HCT116 (cell line): ENCODE measurements at regions not wholly inside any gene's neighbourhood (a gene's known extent, or its start where the extent isn't known, plus 50 kb on each side); places are given as distances from the start of the nearest gene placed in this dataset.

Experiments
- ATAC-seq: fragments of 200-7000 bp; cut with Tn5 transposase; 2 replicates; pipeline ENCODE4 v1.9.1; 2020; ENCODE audit warnings: mild to moderate bottlenecking, moderate library complexity
- BruUV-seq: library from RNA; stranded (reverse); fragments of 400-500 nt; replicated peaks from 2 replicates; lab custom pipeline; 2021; lab: Mats Ljungman, UMichigan
- CTCF ChIA-PET: fragments of 300-600 bp; sonication (Branson Sonifier 250); formaldehyde crosslinking; loops from one replicate; lab custom pipeline; 2021; ENCODE audit warnings: antibody characterized with exemption; lab: Charles Lee
- POLR2A ChIA-PET: fragments of 300-600, 350-600 bp; sonication (Branson Sonifier 250); formaldehyde crosslinking; loops from one replicate; lab custom pipeline; 2021; ENCODE audit warnings: antibody characterized with exemption; lab: Charles Lee
- RAD21 ChIA-PET, 2 experiments: fragments of 300-600 bp; sonication (Branson Sonifier 250); formaldehyde crosslinking; loops; one replicate each; lab custom pipeline; 2023; ENCODE audit warnings: low total read pairs in 2 of 2; ENCODE audit not compliant: uncharacterized antibody in 2 of 2, unreplicated experiment in 2 of 2, low non-redundant PET in 1 of 2; lab: Charles Lee
- DNase-seq: peaks from one replicate; pipeline ENCODE4 v3.0.0-alpha.2; 2010; ENCODE audit warnings: low read depth, low spot score
- H2AFZ ChIP-seq: fragments of 200-600 bp; shearing (Covaris generic), sonication (generic); 2 replicates; pipeline ENCODE4 v1.6.1; 2017; ENCODE audit warnings: low read depth, mixed run types, mixed read lengths, antibody characterized with exemption, low read length; ENCODE audit not compliant: poor library complexity, severe bottlenecking
- H3K27ac ChIP-seq: 2 replicates; pipeline ENCODE4 v1.5.1; 2012; ENCODE audit warnings: low read depth, low read length
- H3K27me3 ChIP-seq: fragments of 200-600 bp; sonication (generic); 2 replicates; pipeline ENCODE4 v1.6.1; 2016; ENCODE audit warnings: mixed run types, low read length, mixed read lengths; ENCODE audit not compliant: insufficient read depth
- H3K36me3 ChIP-seq, 2 experiments: fragments of 200-500 bp in 1 of 2; fragments of 200-600 bp in 1 of 2; sonication (Bioruptor generic) in 1 of 2; sonication (generic) in 1 of 2; 2 replicates each; pipeline versions ENCODE4 v1.5.1 to v1.6.1; 2014 to 2016; ENCODE audit warnings: low read length in 2 of 2, inconsistent platforms in 1 of 2, mixed read lengths in 1 of 2, mixed run types in 1 of 2; ENCODE audit not compliant: insufficient read depth in 2 of 2, control insufficient read depth in 1 of 2
- H3K4me1 ChIP-seq, 2 experiments: fragments of 200-600 bp in 1 of 2; sonication (generic) in 1 of 2; 2 replicates each; pipeline versions ENCODE4 v1.5.1 to v1.6.1; 2012 to 2017; ENCODE audit warnings: low read length in 2 of 2, inconsistent platforms in 1 of 2, mild to moderate bottlenecking in 1 of 2, mixed read lengths in 1 of 2, mixed run types in 1 of 2, moderate library complexity in 1 of 2; ENCODE audit not compliant: insufficient read depth in 2 of 2, control insufficient read depth in 1 of 2
- H3K4me2 ChIP-seq: fragments of 200-600 bp; sonication (generic); 2 replicates; pipeline ENCODE4 v1.6.1; 2017; ENCODE audit warnings: mixed run types, low read length, mixed read lengths
- H3K4me3 ChIP-seq, 2 experiments: fragments of 200-600 bp in 1 of 2; sonication (generic) in 1 of 2; replicated peaks in 1 of 2; 2 replicates each; pipeline ENCODE4 v1.5.1; 2011 to 2016; ENCODE audit warnings: low read length in 2 of 2, control low read depth in 1 of 2, low read depth in 1 of 2, mild to moderate bottlenecking in 1 of 2, mixed read lengths in 1 of 2, mixed run types in 1 of 2
- H3K79me2 ChIP-seq: fragments of 200-600 bp; sonication (generic); 2 replicates; pipeline ENCODE4 v1.6.1; 2017; ENCODE audit warnings: mild to moderate bottlenecking, mixed run types, low read length, moderate library complexity, mixed read lengths; ENCODE audit not compliant: insufficient read depth
- H3K9ac ChIP-seq: fragments of 200-600 bp; sonication (generic); 2 replicates; pipeline ENCODE4 v1.6.1; 2016; ENCODE audit warnings: low read length, mixed read lengths
- H3K9me2 ChIP-seq: fragments of 200-600 bp; sonication (generic), shearing (Covaris generic); 2 replicates; pipeline ENCODE4 v1.6.1; 2017; ENCODE audit warnings: mixed run types, mild to moderate bottlenecking, moderate library complexity; ENCODE audit not compliant: insufficient read depth
- H3K9me3 ChIP-seq, 2 experiments: fragments of 200-500 bp in 1 of 2; fragments of 200-600 bp in 1 of 2; sonication (Bioruptor generic) in 1 of 2; sonication (generic) in 1 of 2; 2 replicates each; pipeline ENCODE4 v1.6.1; 2014 to 2017; ENCODE audit warnings: low read length in 2 of 2, mixed read lengths in 2 of 2, inconsistent platforms in 1 of 2, low read depth in 1 of 2, mild to moderate bottlenecking in 1 of 2, mixed run types in 1 of 2, moderate library complexity in 1 of 2; ENCODE audit not compliant: control insufficient read depth in 1 of 2, insufficient read depth in 1 of 2
- H4K20me1 ChIP-seq: fragments of 200-600 bp; sonication (generic), shearing (Covaris generic); 2 replicates; pipeline ENCODE4 v1.6.1; 2017; ENCODE audit warnings: mixed run types, mild to moderate bottlenecking, moderate library complexity; ENCODE audit not compliant: insufficient read depth
- CEBPB ChIP-seq: IDR thresholded peaks from 2 replicates; pipeline ENCODE4 v1.6.1; 2012; ENCODE audit warnings: low read depth
- ELF1 ChIP-seq: IDR thresholded peaks from 2 replicates; pipeline ENCODE4 v1.6.1; 2012; ENCODE audit warnings: low read depth, borderline replicate concordance
- EZH2 ChIP-seq: fragments of 200-600 bp; sonication (generic); IDR thresholded peaks from 2 replicates; pipeline ENCODE4 v1.6.1; 2017; ENCODE audit warnings: antibody characterized with exemption, mixed run types
- JUND ChIP-seq: IDR thresholded peaks from 2 replicates; pipeline ENCODE4 v1.6.1; 2012
- MAX ChIP-seq: IDR thresholded peaks from 2 replicates; pipeline ENCODE4 v1.6.1; 2012
- RAD21 ChIP-seq: IDR thresholded peaks from 2 replicates; pipeline ENCODE4 v1.6.1; 2012; ENCODE audit warnings: low read depth, mild to moderate bottlenecking
- REST ChIP-seq: IDR thresholded peaks from 2 replicates; pipeline ENCODE4 v1.6.1; 2012; ENCODE audit warnings: low read depth
- SIN3A ChIP-seq: IDR thresholded peaks from 2 replicates; pipeline ENCODE4 v1.6.1; 2012; ENCODE audit warnings: low read depth
- YY1 ChIP-seq: IDR thresholded peaks from 2 replicates; pipeline ENCODE4 v1.6.1; 2011; ENCODE audit warnings: low read length, low read depth, moderate library complexity, mild to moderate bottlenecking; ENCODE audit not compliant: insufficient replicate concordance; ENCODE audit errors: extremely low read depth
- ZFX ChIP-seq: fragments of 450-650 bp; IDR thresholded peaks from 2 replicates; pipeline ENCODE4 v1.6.1; 2017
- intact Hi-C: fragments of 100-400 bp; cut with micrococcal nuclease; formaldehyde crosslinking; loops from 2 replicates; pipeline ENCODE4 v1.10.0; 2022
- TF ChIP-seq, protein P1 (sequence below): IDR thresholded peaks from 2 replicates; pipeline ENCODE4 v1.6.1; 2011; ENCODE audit warnings: mild to moderate bottlenecking, low read length, moderate library complexity; ENCODE audit not compliant: insufficient replicate concordance; ENCODE audit errors: extremely low read depth

DNA sequence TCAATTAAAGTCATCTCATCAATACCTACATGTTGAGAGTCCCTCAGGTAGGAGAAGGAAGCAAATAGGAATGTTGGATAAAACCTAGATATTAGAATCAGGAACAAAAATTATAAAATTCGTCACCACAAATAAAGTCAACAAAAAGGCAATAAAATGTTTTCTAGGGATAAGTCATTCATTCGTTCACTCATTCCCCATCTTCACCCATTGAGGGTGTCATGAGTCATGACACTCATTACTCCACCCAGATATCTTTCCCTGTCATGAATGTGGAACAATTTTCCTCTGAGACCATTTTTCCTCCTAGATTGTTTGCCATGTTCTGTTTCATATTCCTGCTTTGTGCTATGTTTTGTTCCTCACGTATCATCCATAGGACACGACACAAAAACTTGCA lies 50.9 kb upstream of the OLIG3 start:
- H3K27me3 ChIP-seq = no peaks in the 10 kb centered on the region
- no peaks in the 10 kb centered on the region for H4K20me1 ChIP-seq
- H3K9me3 ChIP-seq = no peaks in the 10 kb centered on the region
- intact Hi-C loops = no loop called here
- no peak overlapping the region for H2AFZ ChIP-seq
- no TSS peak for BruUV-seq
- H3K79me2 ChIP-seq = no peaks in the 10 kb centered on the region
- H3K9ac ChIP-seq = no peak overlapping the region
- CTCF ChIA-PET = no interaction called here
- RAD21 ChIA-PET = no interaction called here
- H3K9me2 ChIP-seq = no peaks in the 10 kb centered on the region
- no peak overlapping the region for H3K4me2 ChIP-seq
- no peaks in the 10 kb centered on the region for H3K36me3 ChIP-seq
- DNase-seq = no peak
- H3K4me1 ChIP-seq = no peaks in the 10 kb centered on the region
- no peak for TF ChIP-seq REST
- no peak for TF ChIP-seq ZFX
- TF ChIP-seq YY1 = no peak
- TF ChIP-seq ELF1 = no peak
- no peak for TF ChIP-seq SIN3A
- TF ChIP-seq CEBPB = no peak
- no peak for TF ChIP-seq JUND
- TF ChIP-seq MAX = no peak
- no peak for ATAC-seq
- H3K4me3 ChIP-seq = no peak overlapping the region
- POLR2A ChIA-PET = no interaction called here
- H3K27ac ChIP-seq = no peak overlapping the region

GRCh38 chr6:137547186-137547585 lies 53.0 kb upstream of the OLIG3 start:
- ATAC-seq (no peak), DNase-seq (no peak)
- Histone ChIP-seq H2AFZ (no peak overlapping the region), H3K9me3 (no peaks in the 10 kb centered on the region), H3K4me3 (no peak overlapping the region), H3K9me2 (no peaks in the 10 kb centered on the region), H3K36me3 (no peaks in the 10 kb centered on the region), H3K27me3 (no peaks in the 10 kb centered on the region), H3K4me2 (no peak overlapping the region), H3K9ac (no peak overlapping the region), H3K4me1 (no peaks in the 10 kb centered on the region), H3K79me2 (no peaks in the 10 kb centered on the region), H4K20me1 (no peaks in the 10 kb centered on the region), H3K27ac (no peak overlapping the region)
- POLR2A ChIA-PET = no interaction called here
- BruUV-seq = no TSS peak
- RAD21 ChIA-PET = no interaction called here
- intact Hi-C loops = no loop called here
- CTCF ChIA-PET = no interaction called here
- TF ChIP-seq SIN3A = no peak
- no peak for TF ChIP-seq REST
- TF ChIP-seq YY1 = no peak
- TF ChIP-seq EZH2 = no peak
- TF ChIP-seq RAD21 = no peak
- no peak for TF ChIP-seq CEBPB
- TF ChIP-seq, protein P1, sequence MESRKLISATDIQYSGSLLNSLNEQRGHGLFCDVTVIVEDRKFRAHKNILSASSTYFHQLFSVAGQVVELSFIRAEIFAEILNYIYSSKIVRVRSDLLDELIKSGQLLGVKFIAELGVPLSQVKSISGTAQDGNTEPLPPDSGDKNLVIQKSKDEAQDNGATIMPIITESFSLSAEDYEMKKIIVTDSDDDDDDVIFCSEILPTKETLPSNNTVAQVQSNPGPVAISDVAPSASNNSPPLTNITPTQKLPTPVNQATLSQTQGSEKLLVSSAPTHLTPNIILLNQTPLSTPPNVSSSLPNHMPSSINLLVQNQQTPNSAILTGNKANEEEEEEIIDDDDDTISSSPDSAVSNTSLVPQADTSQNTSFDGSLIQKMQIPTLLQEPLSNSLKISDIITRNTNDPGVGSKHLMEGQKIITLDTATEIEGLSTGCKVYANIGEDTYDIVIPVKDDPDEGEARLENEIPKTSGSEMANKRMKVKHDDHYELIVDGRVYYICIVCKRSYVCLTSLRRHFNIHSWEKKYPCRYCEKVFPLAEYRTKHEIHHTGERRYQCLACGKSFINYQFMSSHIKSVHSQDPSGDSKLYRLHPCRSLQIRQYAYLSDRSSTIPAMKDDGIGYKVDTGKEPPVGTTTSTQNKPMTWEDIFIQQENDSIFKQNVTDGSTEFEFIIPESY = no peak
